ENCODE measurements at regions not wholly inside any gene's neighbourhood (a gene's known extent, or its start where the extent isn't known, plus 50 kb on each side); places are given as distances from the start of the nearest gene placed in this dataset.

- TF ChIP-seq CBX3 (IDR thresholded peaks at IDR 0.05; ENCODE audit: borderline replicate concordance in 1 of 2, low read length in 2 of 2): peak in 1 of 2 experiments; percentile 71; a peak in 1 of 3 replicates
- no peak for TF ChIP-seq ZNF589 (CRISPR knock-in tag; IDR thresholded peaks at IDR 0.05; ENCODE audit: low read depth)
- no peak for TF ChIP-seq ZNF561 (CRISPR knock-in tag; conservative IDR thresholded peaks at IDR 0.05)
- TF ChIP-seq CREB3 (tag; conservative IDR thresholded peaks at IDR 0.05; ENCODE audit: low read depth): no peak
- no peak for TF ChIP-seq ZNF133 (CRISPR knock-in tag; IDR thresholded peaks at IDR 0.05)
These were observed 480.2 kb upstream of the MIR17HG start (continued) for GRCh38 chr13:90867336-90867683.

GRCh38 chr13:90868321-90868920, 479.1 kb upstream of the MIR17HG start:
- intact Hi-C loops (cut with micrococcal nuclease): loop anchor here (5.0 to 10.0 kb wide), 3 partner anchors 149 to 1826 kb away; no protein-coding TSS in a partner anchor
- 0 out of 3 replicates have a peak, but pooled peaks have one; percentile 16 for ATAC-seq
- Histone ChIP-seq H3K4me2 (ENCODE audit: insufficient read depth, low read length) (no peak overlapping the region), H3K9me3 (replicated peaks; ENCODE audit: control insufficient read depth, insufficient read depth, low read depth, low read length) (no peaks in the 10 kb centered on the region; the same call in 1 of the 2 replicates), H3K27ac (ENCODE audit: extremely low read depth, low read depth, low read length) (no peak overlapping the region), H3K79me2 (ENCODE audit: control insufficient read depth, insufficient read depth, low read length) (no peaks in the 10 kb centered on the region), H4K20me1 (replicated peaks; ENCODE audit: control insufficient read depth, insufficient read depth, low read length) (no peaks in the 10 kb centered on the region), H3K9ac (ENCODE audit: insufficient read depth in 1 of 2, low read depth in 2 of 2, low read length in 2 of 2) (no peak overlapping the region), H3K36me3 (ENCODE audit: control insufficient read depth, insufficient read depth, low read length) (no peaks in the 10 kb centered on the region), H3K4me3 (no peak overlapping the region), H2AFZ (ENCODE audit: low read depth, low read length) (no peak overlapping the region), H3K27me3 (ENCODE audit: control insufficient read depth in 2 of 2, insufficient read depth in 2 of 2, low read length in 2 of 2) (no peaks in the 10 kb centered on the region), H3K4me1 (replicated peaks in 1 of 2; ENCODE audit: control insufficient read depth in 2 of 2, insufficient read depth in 2 of 2, low read length in 2 of 2) (no peaks in the 10 kb centered on the region), H3K9me1 (ENCODE audit: control insufficient read depth, insufficient read depth, low read length) (no peaks in the 10 kb centered on the region)
- BruUV-seq (replicated peaks): no TSS peak
- ChIA-PET CTCF (ENCODE audit: low intra/inter-chr PET ratio) (interaction anchor here (0.8 to 1.6 kb wide), 2 partner anchors 8 to 149 kb away, joined by 3 to 4 read pairs; no protein-coding TSS in a partner anchor), POLR2A (no interaction called here)
- peak; percentile 47 to 66 (median 60) for DNase-seq (ENCODE audit: extremely low read depth in 1 of 4, low spot score in 3 of 4)
- in situ Hi-C loops (cut with MboI): no loop called here
- WGBS (ENCODE audit: insufficient coverage, low coverage, missing lambda C conversion rate): 0% methylated on average over 2 of the region's 2 CpGs
- FAIRE-seq: no peak
- TF ChIP-seq ARID2 (IDR thresholded peaks at IDR 0.05) (0 out of 2 replicates have a peak, but pooled peaks have one; percentile 35), EZH2 (IDR thresholded peaks at IDR 0.05; ENCODE audit: borderline replicate concordance, low read depth, low read length) (no peak), MBD2 (IDR thresholded peaks at IDR 0.05; ENCODE audit: borderline replicate concordance, low read depth) (no peak), HNRNPK (IDR thresholded peaks at IDR 0.05; ENCODE audit: low read depth, low read length, poor library complexity, severe bottlenecking) (no peak), MCM5 (IDR thresholded peaks at IDR 0.05; ENCODE audit: low read depth) (no peak), KDM5B (IDR thresholded peaks at IDR 0.05; ENCODE audit: insufficient replicate concordance, low read depth, low read length) (no peak), FOXO4 (CRISPR knock-in tag; IDR thresholded peaks at IDR 0.05) (no peak), ZNF174 (CRISPR knock-in tag; IDR thresholded peaks at IDR 0.05) (no peak), YBX1 (IDR thresholded peaks at IDR 0.05) (no peak), ZNF77 (CRISPR knock-in tag; IDR thresholded peaks at IDR 0.05) (no peak), LARP7 (IDR thresholded peaks at IDR 0.05) (no peak), TCF7 (IDR thresholded peaks at IDR 0.05; ENCODE audit: borderline replicate concordance) (no peak), RBM25 (IDR thresholded peaks at IDR 0.05; ENCODE audit: low read depth, low read length, severe bottlenecking) (no peak), ILK (tag; IDR thresholded peaks at IDR 0.05; ENCODE audit: borderline replicate concordance, low read depth) (no peak), ARHGAP35 (IDR thresholded peaks at IDR 0.05; ENCODE audit: partially characterized antibody) (no peak)

Data from K562 (cell line).